Nephron progenitor cell (in vitro differentiated cells): ENCODE measurements at regions not wholly inside any gene's neighbourhood (a gene's known extent, or its start where the extent isn't known, plus 50 kb on each side); places are given as distances from the start of the nearest gene placed in this dataset.

Experiments
- DNase-seq: peaks from one replicate; pipeline ENCODE4 v3.0.0; 2021
- H3K27ac Mint-ChIP-seq: 2 replicates; pipeline ENCODE4 v1.8.0; 2021; ENCODE audit warnings: mild to moderate bottlenecking, moderate library complexity, mixed read lengths
- H3K27me3 Mint-ChIP-seq: 2 replicates; pipeline ENCODE4 v1.8.0; 2021; ENCODE audit warnings: mild to moderate bottlenecking, low read depth, mixed read lengths; ENCODE audit not compliant: poor library complexity
- H3K36me3 Mint-ChIP-seq: 2 replicates; pipeline ENCODE4 v1.8.0; 2021; ENCODE audit warnings: low read depth, mixed read lengths
- H3K4me1 Mint-ChIP-seq: 2 replicates; pipeline ENCODE4 v1.8.0; 2021; ENCODE audit warnings: mixed read lengths
- H3K4me3 Mint-ChIP-seq: 2 replicates; pipeline ENCODE4 v1.8.0; 2021; ENCODE audit warnings: mild to moderate bottlenecking, moderate library complexity, mixed read lengths
- H3K9me3 Mint-ChIP-seq: 2 replicates; pipeline ENCODE4 v1.8.0; 2021; ENCODE audit warnings: mild to moderate bottlenecking, moderate library complexity, mixed read lengths
- CTCF ChIP-seq: fragments of 200-600 bp; sonication (generic); IDR thresholded peaks from 2 replicates; pipeline ENCODE4 v1.5.0; 2021; ENCODE audit warnings: antibody characterized with exemption

DNA sequence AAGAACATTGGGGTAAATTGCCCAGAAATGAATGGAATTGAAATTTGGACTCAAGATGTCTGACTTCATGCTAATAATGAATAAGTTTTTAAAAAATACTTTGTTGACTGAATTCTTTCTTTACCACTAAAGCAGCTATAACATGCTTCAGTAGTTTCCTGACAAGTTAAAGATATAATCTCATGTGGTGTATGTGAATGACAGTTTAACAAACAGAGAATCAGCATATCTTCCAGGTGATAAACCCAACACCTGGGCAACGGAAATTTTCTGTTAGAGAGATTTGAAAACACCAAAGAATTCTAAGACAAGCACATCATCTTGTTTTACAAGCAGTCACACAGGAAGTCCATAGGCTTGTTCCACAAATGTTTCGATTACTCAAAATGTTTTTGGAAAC lies 372.6 kb upstream of the VRK2 start:
- Mint-ChIP-seq H3K4me1 (no peaks in the 10 kb centered on the region), H3K4me3 (no peak overlapping the region), H3K36me3 (no peaks in the 10 kb centered on the region), H3K27me3 (no peaks in the 10 kb centered on the region), H3K27ac (no peak overlapping the region), H3K9me3 (no peaks in the 10 kb centered on the region)
- TF ChIP-seq CTCF: no peak
- no peak for DNase-seq

DNA sequence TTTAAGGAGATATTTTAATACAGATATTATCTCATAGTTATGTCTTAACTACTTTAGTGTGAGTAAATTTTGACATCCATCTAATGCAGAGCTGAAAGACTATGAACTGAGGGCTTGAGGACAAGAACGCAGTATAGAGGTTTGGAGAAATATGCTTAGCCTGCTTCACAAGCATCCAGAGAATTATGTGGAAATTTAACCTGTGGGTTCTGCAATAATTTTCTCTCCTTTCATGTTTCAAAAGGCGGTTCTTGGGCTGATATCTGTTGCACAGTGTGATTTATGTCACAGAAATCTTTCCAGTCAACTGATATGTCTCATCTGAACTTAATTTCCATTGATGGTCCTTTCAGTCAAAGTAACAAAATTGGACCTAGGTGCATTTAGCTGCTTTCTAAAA lies 371.9 kb upstream of the VRK2 start:
- no peak overlapping the region for H3K27ac Mint-ChIP-seq
- H3K4me3 Mint-ChIP-seq: no peak overlapping the region
- no peaks in the 10 kb centered on the region for H3K4me1 Mint-ChIP-seq
- no peaks in the 10 kb centered on the region for H3K9me3 Mint-ChIP-seq
- no peak for DNase-seq
- no peaks in the 10 kb centered on the region for H3K36me3 Mint-ChIP-seq
- no peaks in the 10 kb centered on the region for H3K27me3 Mint-ChIP-seq
- no peak for TF ChIP-seq CTCF

- no peaks in the 10 kb centered on the region for H3K36me3 Mint-ChIP-seq
- H3K27ac Mint-ChIP-seq: no peak overlapping the region
- no peaks in the 10 kb centered on the region for H3K4me1 Mint-ChIP-seq
- no peaks in the 10 kb centered on the region for H3K27me3 Mint-ChIP-seq
- H3K4me3 Mint-ChIP-seq: no peak overlapping the region
- no peak for DNase-seq
- no peak for TF ChIP-seq CTCF
- H3K9me3 Mint-ChIP-seq: no peaks in the 10 kb centered on the region
Measured at GRCh38 chr2:57677296-57677695, 369.3 kb upstream of the VRK2 start.

- Mint-ChIP-seq H3K27ac (no peak overlapping the region), H3K4me3 (no peak overlapping the region)
Measured at GRCh38 chr2:57681650-57682049, 365.0 kb upstream of the VRK2 start.

DNA sequence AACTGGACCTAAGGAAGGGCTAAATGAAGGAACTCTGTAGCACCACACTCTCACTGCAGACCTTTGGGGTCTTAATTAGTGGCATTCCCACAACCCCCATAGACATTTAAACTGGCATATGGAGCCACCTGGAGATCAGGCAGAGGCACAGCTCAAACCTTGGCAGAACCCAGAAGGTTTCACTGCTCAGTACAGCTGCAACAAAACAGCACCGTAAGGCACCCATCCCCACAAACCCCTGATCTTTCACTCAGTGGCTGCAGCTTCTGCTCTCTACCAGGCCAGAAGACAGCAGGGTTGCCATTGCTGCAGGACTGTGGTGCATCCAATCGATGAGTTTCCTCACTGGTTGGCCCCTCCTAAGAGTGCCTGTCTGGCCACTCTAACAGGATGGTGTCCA lies 361.6 kb upstream of the VRK2 start:
- no peaks in the 10 kb centered on the region for H3K4me1 Mint-ChIP-seq
- H3K4me3 Mint-ChIP-seq: no peak overlapping the region
- H3K9me3 Mint-ChIP-seq: peaks cover 28% of the 10 kb centered on the region
- no peaks in the 10 kb centered on the region for H3K36me3 Mint-ChIP-seq
- no peak for TF ChIP-seq CTCF
- DNase-seq: no peak
- H3K27ac Mint-ChIP-seq: no peak overlapping the region
- H3K27me3 Mint-ChIP-seq: peaks cover 7% of the 10 kb centered on the region

More at GRCh38 chr2:57681650-57682049, 365.0 kb upstream of the VRK2 start:
- Mint-ChIP-seq H3K4me1 (no peaks in the 10 kb centered on the region), H3K36me3 (no peaks in the 10 kb centered on the region), H3K9me3 (peaks cover 3% of the 10 kb centered on the region), H3K27me3 (peaks cover 7% of the 10 kb centered on the region)
- no peak for TF ChIP-seq CTCF
- no peak for DNase-seq

GRCh38 chr2:57692395-57692794 lies 354.2 kb upstream of the VRK2 start:
- no peak for DNase-seq
- no peak for TF ChIP-seq CTCF
- Mint-ChIP-seq H3K9me3 (peaks cover 42% of the 10 kb centered on the region), H3K27me3 (no peaks in the 10 kb centered on the region), H3K4me3 (no peak overlapping the region), H3K36me3 (no peaks in the 10 kb centered on the region), H3K27ac (no peak overlapping the region), H3K4me1 (no peaks in the 10 kb centered on the region)
